Nephron (organoid): ENCODE measurements at regions not wholly inside any gene's neighbourhood (a gene's known extent, or its start where the extent isn't known, plus 50 kb on each side); places are given as distances from the start of the nearest gene placed in this dataset.

Experiments
- H3K27ac Mint-ChIP-seq, 3 experiments: 2 replicates each; pipeline ENCODE4 v1.8.0; 2020; ENCODE audit warnings: mixed read lengths in 3 of 3, mild to moderate bottlenecking in 2 of 3, moderate library complexity in 1 of 3
- H3K27me3 Mint-ChIP-seq: 2 replicates; pipeline ENCODE4 v1.8.0; 2021; ENCODE audit warnings: low read depth, mild to moderate bottlenecking, moderate library complexity, mixed read lengths
- H3K36me3 Mint-ChIP-seq: 2 replicates; pipeline ENCODE4 v1.8.0; 2020; ENCODE audit warnings: low read depth, mixed read lengths
- H3K4me1 Mint-ChIP-seq: 2 replicates; pipeline ENCODE4 v1.8.0; 2020; ENCODE audit warnings: mixed read lengths
- H3K4me3 Mint-ChIP-seq, 3 experiments: 2 replicates each; pipeline ENCODE4 v1.8.0; 2020; ENCODE audit warnings: mild to moderate bottlenecking in 3 of 3, mixed read lengths in 3 of 3, moderate library complexity in 2 of 3
- H3K9me3 Mint-ChIP-seq: 2 replicates; pipeline ENCODE4 v1.8.0; 2020; ENCODE audit warnings: mixed read lengths
- CTCF ChIP-seq, 3 experiments: fragments of 200-600 bp; sonication (generic); IDR thresholded peaks; one replicate each; pipeline ENCODE4 v1.5.0; 2021; ENCODE audit warnings: antibody characterized with exemption in 3 of 3; ENCODE audit not compliant: unreplicated experiment in 3 of 3

- Mint-ChIP-seq H3K4me3 (no peak overlapping the region), H3K9me3 (no peaks in the 10 kb centered on the region), H3K27ac (no peak overlapping the region), H3K4me1 (peaks cover 25% of the 10 kb centered on the region), H3K36me3 (no peaks in the 10 kb centered on the region), H3K27me3 (no peaks in the 10 kb centered on the region)
- TF ChIP-seq CTCF (IDR thresholded peaks at IDR 0.05; ENCODE audit: unreplicated experiment in 3 of 3) = no peak
These were observed 81.3 kb upstream of the BTG1 start for GRCh38 chr12:92226961-92227360.

- H3K4me3 Mint-ChIP-seq = no peak overlapping the region
- TF ChIP-seq CTCF (IDR thresholded peaks at IDR 0.05; ENCODE audit: unreplicated experiment in 3 of 3) = no peak
- peak overlapping the region in 2 of 3 experiments; percentile 9 for H3K27ac Mint-ChIP-seq
- H3K9me3 Mint-ChIP-seq = no peaks in the 10 kb centered on the region
- no peaks in the 10 kb centered on the region for H3K27me3 Mint-ChIP-seq
- H3K36me3 Mint-ChIP-seq = no peaks in the 10 kb centered on the region
- peaks cover 32% of the 10 kb centered on the region for H3K4me1 Mint-ChIP-seq
These were observed 80.5 kb upstream of the BTG1 start for GRCh38 chr12:92226071-92226661.

- peaks cover 32% of the 10 kb centered on the region for H3K4me1 Mint-ChIP-seq
- TF ChIP-seq CTCF (IDR thresholded peaks at IDR 0.05; ENCODE audit: unreplicated experiment in 3 of 3) = no peak
- no peak overlapping the region for H3K4me3 Mint-ChIP-seq
- peaks cover 2% of the 10 kb centered on the region for H3K9me3 Mint-ChIP-seq
- H3K27me3 Mint-ChIP-seq = no peaks in the 10 kb centered on the region
- H3K36me3 Mint-ChIP-seq = no peaks in the 10 kb centered on the region
- peak overlapping the region; percentile 18 to 56 (median 22) for H3K27ac Mint-ChIP-seq
These were observed 79.2 kb upstream of the BTG1 start for GRCh38 chr12:92224685-92225331.

- peaks cover 21% of the 10 kb centered on the region for H3K4me1 Mint-ChIP-seq
- H3K4me3 Mint-ChIP-seq = no peak overlapping the region
- peaks cover 4% of the 10 kb centered on the region for H3K9me3 Mint-ChIP-seq
- peak overlapping the region in 1 of 3 experiments; percentile 76 for H3K27ac Mint-ChIP-seq
- no peaks in the 10 kb centered on the region for H3K27me3 Mint-ChIP-seq
- H3K36me3 Mint-ChIP-seq = no peaks in the 10 kb centered on the region
- TF ChIP-seq CTCF (IDR thresholded peaks at IDR 0.05; ENCODE audit: unreplicated experiment in 3 of 3) = no peak
These were observed 77.8 kb upstream of the BTG1 start for GRCh38 chr12:92223481-92223880.

- no peak overlapping the region for H3K4me3 Mint-ChIP-seq
- H3K4me1 Mint-ChIP-seq = peaks cover 21% of the 10 kb centered on the region
- TF ChIP-seq CTCF (IDR thresholded peaks at IDR 0.05; ENCODE audit: unreplicated experiment in 3 of 3) = no peak
- H3K27me3 Mint-ChIP-seq = no peaks in the 10 kb centered on the region
- peak overlapping the region in 2 of 3 experiments; percentile 3 to 22 for H3K27ac Mint-ChIP-seq
- H3K36me3 Mint-ChIP-seq = no peaks in the 10 kb centered on the region
- peaks cover 5% of the 10 kb centered on the region for H3K9me3 Mint-ChIP-seq
These were observed 76.1 kb upstream of the BTG1 start for GRCh38 chr12:92221656-92222315.
